Left renal cortex interstitium (tissue), 4 donors: ENCODE measurements at regions not wholly inside any gene's neighbourhood (a gene's known extent, or its start where the extent isn't known, plus 50 kb on each side); places are given as distances from the start of the nearest gene placed in this dataset.
"Not testable (repeated sequence)": the region's sequence is repeated elsewhere in the genome, so short reads cannot be mapped to it uniquely, and the experiment has no call there.

Experiments used
- DNase-seq, 4 donors: peaks; one replicate each; pipeline ENCODE4 v3.0.0-alpha.2; 2013; ENCODE audit warnings: low read depth in 4 of 4, low spot score in 2 of 4, missing footprints in 1 of 4

- no peak for DNase-seq
These were observed 90.4 kb upstream of the RBMS1 start for GRCh38 chr2:160583813-160584537.

- no peak for DNase-seq
These were observed 91.4 kb upstream of the RBMS1 start for GRCh38 chr2:160584972-160585494.

GRCh38 chr2:160590664-160591063 lies 97.1 kb upstream of the RBMS1 start:
- no peak for DNase-seq

- DNase-seq: no peak
These were observed 98.8 kb upstream of the RBMS1 start for GRCh38 chr2:160592401-160592800.

DNA sequence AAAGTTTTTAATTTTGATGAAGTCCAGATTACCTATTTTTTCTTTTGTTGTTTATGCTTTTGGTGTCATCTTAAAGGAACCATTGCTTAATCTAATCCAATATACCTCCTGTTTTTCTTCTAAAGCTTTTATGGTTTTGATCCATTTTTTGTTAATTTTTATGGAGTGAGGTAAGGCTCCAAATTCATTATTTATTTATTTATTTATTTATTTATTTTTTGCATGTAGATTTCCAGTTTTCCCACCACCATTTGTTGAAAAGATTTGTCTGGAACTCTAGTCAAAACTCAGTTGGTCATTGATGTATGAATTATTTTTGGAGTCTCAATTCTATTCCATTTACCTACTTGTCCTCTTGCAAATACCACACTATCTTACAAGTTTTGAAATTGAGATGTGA lies 99.4 kb upstream of the RBMS1 start:
- DNase-seq: no peak

DNA sequence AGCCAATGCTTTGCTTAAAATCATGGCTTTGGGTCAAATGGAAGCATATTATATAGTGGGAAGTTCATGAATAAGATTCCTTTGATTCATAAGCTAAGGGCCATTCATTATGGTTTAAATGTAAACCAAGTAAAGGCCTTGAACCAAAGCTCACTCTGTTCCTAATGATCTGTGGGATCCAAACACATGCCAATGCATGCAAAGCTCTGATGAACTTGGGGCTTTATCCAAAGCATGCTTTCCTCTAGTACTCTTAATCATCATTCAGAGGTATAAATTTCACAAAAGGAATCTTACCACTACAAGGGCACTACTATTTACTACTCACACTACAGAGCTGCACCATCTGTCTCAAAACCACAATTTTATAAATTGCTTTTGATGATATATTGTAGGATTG lies 102.8 kb upstream of the RBMS1 start:
- DNase-seq: no peak

GRCh38 chr2:160600437-160600836 lies 106.8 kb upstream of the RBMS1 start:
- DNase-seq: not testable (repeated sequence)

DNA sequence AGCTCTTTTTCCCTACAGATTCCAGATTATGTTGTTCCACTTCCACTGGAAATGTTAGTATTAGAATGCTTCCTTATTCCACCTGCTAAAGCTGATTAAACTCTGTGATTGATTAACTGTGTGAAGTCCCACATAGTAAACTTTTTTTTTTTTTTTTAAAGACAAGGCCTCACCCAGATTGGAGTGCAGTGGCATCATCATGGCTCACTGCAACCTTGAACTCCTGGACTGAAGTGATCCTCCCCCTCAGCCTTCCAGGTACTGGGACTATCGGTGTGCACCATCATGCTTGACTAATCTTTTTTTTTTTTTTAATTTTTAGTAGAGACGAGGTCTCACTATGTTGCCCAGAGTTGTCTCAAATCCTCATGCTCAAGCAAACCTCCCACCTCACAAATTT lies 108.5 kb upstream of the RBMS1 start:
- DNase-seq: no peak

- no peak for DNase-seq
These were observed 110.3 kb upstream of the RBMS1 start for GRCh38 chr2:160603771-160604510.

DNA sequence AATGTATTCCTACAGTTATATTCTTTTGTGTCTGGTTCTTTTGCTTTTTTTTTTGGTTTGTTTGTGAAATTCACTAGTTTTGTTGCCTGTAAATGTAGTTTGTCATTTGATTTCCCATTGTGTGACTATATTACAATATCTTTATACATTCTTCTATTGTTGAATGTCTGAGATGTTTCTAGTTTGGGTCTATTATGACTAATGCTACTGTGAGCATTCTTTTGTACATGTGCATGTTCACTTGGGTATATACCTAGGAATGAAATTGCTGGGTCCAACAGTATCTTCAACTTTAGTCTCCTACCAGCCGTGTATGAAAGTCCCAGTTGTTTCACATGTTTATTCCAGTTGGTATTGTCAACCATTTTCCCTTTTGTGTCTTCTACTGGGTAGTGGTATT lies 112.7 kb upstream of the RBMS1 start:
- DNase-seq: no peak

DNA sequence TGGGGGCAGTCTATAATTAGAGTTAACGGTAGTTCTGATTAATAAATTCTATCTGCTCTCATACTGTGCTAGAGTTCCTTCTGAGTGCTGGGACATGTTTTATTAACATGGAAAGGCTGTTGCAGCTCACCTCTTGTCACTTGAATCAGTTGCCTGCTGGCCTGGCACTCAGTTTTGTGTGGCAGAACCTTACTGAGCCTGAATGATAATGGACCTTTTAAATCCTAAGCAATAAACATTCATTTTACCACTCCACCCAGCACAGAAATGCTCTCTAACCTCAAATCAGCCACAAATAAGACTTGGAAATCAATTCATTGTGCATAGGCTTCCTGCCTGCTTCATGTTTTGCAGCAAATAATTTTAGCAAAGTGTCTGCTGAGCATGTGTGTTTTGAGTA lies 115.0 kb upstream of the RBMS1 start:
- DNase-seq: no peak

GRCh38 chr2:160609346-160609745 lies 115.7 kb upstream of the RBMS1 start:
- no peak for DNase-seq

- no peak for DNase-seq
These were observed 116.4 kb upstream of the RBMS1 start for GRCh38 chr2:160610041-160610440.

DNA sequence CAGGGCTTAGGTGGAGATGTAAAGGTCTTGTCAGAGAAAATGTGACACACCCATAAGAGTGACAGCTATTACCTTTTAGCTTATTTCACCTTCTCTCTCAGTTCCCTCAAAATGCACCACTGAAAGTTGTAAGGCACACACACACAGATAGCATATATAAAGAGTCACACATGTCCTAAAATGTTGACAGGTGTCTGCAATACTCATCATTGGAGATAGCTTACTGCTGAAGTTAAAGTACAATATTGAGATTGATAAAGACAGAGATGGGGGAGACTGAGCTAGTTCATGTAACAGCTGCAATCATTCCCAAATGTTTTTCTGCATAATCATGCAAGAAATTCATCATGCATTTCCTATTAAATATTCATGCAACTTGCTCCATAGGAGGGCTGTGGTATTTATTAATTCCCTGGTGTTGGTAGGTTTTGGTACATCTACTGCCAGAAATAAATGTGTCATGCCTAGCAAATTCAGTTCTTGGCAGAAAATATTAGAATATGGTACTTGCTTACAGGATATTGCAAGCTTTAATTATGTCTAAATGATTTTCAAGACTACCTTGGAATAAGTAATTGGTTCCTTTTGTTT lies 118.8 kb upstream of the RBMS1 start:
- no peak for DNase-seq

DNA sequence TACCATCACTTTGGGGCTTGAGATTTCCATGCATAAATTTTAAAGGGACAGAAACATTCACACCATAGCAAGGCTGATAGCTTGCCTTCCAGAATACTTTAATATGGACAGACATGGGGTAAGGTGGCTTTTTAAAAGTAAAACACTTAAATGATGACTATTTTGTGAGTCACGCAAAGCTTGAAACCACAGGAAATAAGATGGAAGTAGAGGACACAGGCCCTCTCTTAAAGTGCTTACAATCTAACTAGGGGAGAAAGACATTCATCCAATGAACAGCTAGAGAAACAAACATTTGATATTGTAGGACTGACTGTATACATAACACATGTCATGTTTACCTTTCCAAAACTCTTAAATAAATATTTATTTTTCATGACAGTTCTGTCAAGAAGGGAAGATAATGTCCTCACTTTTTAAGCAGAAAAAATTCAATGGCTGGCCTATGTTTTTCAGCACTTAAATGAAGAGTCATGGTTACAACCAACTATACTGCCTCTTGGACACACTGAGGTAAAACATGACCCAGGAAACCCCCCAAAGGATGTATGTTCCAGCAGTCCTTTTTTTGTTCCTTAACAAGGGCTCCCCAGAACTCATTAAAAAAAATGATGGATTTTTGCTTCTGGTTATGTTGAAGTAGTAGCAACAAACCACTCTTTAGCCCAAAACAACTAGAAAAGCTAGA lies 120.0 kb upstream of the RBMS1 start:
- no peak for DNase-seq

DNA sequence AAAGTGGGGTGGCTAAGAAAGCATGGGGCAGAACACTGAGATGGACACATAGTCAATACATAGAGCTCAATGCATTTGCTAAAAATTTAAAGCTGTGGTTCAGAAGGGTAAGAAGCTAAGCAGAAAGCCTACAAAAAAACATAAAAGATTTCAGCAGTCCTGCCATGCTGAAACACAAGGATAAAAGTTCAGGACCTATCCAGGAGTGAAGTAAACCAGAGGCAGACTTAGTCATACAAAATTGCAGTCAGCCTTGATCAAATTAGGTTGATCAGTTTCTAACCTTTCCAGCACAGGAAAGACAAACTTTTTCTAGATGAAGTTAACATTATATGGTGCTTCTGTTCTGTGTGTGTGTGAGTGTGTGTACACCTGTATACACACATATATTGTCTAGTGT lies 120.8 kb upstream of the RBMS1 start:
- no peak for DNase-seq

- DNase-seq: no peak
These were observed 122.1 kb upstream of the RBMS1 start for GRCh38 chr2:160615706-160616105.

- no peak for DNase-seq
These were observed 122.5 kb upstream of the RBMS1 start for GRCh38 chr2:160616149-160616548.

- DNase-seq: no peak
These were observed 128.1 kb upstream of the RBMS1 start for GRCh38 chr2:160621748-160622147.

GRCh38 chr2:160628020-160628637 lies 134.5 kb upstream of the RBMS1 start:
- DNase-seq: not testable (repeated sequence)

DNA sequence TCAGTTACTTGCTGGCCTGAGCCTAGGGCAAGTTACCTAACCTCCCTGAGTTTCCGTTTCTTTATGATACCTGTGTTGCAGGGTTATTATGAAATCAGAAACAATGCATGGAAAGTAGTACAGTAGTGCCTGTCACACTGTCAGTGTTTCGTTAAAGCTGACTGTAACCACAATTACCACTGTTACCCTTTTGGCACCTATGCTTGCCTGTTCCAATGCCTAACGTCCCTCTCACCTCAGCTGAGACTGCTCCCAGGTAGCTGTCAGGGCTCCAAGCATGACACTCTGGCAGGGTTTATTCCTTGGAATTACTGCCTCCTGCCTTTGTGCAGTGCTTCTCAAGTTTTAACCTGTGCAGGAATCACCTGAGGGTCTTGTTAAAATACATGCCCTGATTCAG lies 135.2 kb upstream of the RBMS1 start:
- DNase-seq: no peak
